AG04450 (cell line): ENCODE measurements at regions not wholly inside any gene's neighbourhood (a gene's known extent, or its start where the extent isn't known, plus 50 kb on each side); places are given as distances from the start of the nearest gene placed in this dataset.

Experiments
- CTCF ChIA-PET: fragments of 300-600, 350-600 bp; formaldehyde crosslinking; extraction: SDS; loops from one replicate; lab custom pipeline; 2022; ENCODE audit warnings: antibody characterized with exemption, inconsistent platforms; lab: Charles Lee
- POLR2A ChIA-PET: fragments of 350-600 bp; formaldehyde crosslinking; extraction: SDS; loops from one replicate; lab custom pipeline; 2021; ENCODE audit warnings: antibody characterized with exemption, inconsistent platforms; lab: Yijun Ruan, JAX
- DNase-seq: peaks from one replicate; pipeline ENCODE4 v3.0.0-alpha.2; 2011; ENCODE audit warnings: low read depth, low spot score
- H3K27ac ChIP-seq: one replicate; pipeline ENCODE4 v1.5.1; 2012; ENCODE audit warnings: low read depth, low read length, control low read depth
- H3K27me3 ChIP-seq: one replicate; pipeline ENCODE4 v1.6.0; 2012; ENCODE audit warnings: low read length; ENCODE audit not compliant: control insufficient read depth, insufficient read depth
- H3K4me3 ChIP-seq: 2 replicates; pipeline ENCODE4 v1.5.1; 2011; ENCODE audit warnings: mild to moderate bottlenecking, low read depth, low read length, control low read depth
- H3K9me3 ChIP-seq: 2 replicates; pipeline ENCODE4 v1.5.1; 2012; ENCODE audit warnings: low read length; ENCODE audit not compliant: control insufficient read depth, insufficient read depth
- TF ChIP-seq, protein P1 (sequence below): IDR thresholded peaks from 2 replicates; pipeline ENCODE4 v1.5.1; 2011; ENCODE audit warnings: low read depth, low read length, control low read depth, inconsistent platforms

DNA sequence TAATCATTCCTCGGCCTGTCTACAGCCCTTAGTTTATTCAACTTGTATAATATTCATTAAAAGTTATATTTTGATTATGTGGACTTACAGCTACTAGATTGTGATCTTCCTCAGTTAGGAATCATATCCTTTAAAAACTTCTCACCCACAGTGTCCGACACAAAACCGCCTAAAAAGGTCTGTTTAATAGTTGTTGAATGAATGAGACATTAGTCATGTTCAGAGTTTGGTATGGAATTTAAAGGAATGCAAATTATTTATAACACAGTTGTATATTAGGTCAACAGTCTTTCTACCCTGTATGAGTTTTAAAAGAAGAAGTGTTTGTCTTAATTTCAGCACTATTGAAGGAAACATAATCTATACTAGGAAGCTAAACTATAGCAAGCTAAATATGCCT is 390.0 kb downstream of the ARL4A start:
- CTCF ChIA-PET = interaction anchor here (2.2 kb wide), 1 partner anchor 391 kb away, joined by 10 read pairs; the partner anchor contains the start of gene ARL4A
- H3K9me3 ChIP-seq = peaks cover 2% of the 10 kb centered on the region; the same call in 1 of the 2 replicates
- H3K4me3 ChIP-seq = no peak overlapping the region
- no peak overlapping the region for H3K27ac ChIP-seq
- no peaks in the 10 kb centered on the region for H3K27me3 ChIP-seq
- DNase-seq = no peak
- POLR2A ChIA-PET = no interaction called here
- TF ChIP-seq, protein P1, sequence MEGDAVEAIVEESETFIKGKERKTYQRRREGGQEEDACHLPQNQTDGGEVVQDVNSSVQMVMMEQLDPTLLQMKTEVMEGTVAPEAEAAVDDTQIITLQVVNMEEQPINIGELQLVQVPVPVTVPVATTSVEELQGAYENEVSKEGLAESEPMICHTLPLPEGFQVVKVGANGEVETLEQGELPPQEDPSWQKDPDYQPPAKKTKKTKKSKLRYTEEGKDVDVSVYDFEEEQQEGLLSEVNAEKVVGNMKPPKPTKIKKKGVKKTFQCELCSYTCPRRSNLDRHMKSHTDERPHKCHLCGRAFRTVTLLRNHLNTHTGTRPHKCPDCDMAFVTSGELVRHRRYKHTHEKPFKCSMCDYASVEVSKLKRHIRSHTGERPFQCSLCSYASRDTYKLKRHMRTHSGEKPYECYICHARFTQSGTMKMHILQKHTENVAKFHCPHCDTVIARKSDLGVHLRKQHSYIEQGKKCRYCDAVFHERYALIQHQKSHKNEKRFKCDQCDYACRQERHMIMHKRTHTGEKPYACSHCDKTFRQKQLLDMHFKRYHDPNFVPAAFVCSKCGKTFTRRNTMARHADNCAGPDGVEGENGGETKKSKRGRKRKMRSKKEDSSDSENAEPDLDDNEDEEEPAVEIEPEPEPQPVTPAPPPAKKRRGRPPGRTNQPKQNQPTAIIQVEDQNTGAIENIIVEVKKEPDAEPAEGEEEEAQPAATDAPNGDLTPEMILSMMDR = no peak

DNA sequence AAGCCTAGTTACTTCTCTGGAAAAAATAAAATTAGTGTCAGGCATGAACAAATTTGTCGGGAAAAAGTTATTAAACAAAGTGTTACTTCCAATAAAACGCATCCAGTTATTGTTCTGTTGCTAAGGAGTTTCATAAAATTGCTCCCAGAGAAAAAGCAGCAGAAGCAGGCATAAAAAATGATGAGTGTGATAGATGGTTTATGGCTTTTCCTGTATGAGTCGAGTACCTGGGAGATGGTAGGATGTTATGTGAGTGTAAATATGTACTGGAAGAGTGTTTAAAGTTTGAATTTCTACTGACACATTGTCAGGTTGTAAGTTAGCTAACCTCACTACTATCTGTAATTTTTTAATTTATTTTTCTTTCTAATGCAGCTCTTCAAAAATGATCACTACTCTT is 390.7 kb downstream of the ARL4A start:
- CTCF ChIA-PET = interaction anchor here (2.2 kb wide), 1 partner anchor 392 kb away, joined by 10 read pairs; the partner anchor contains the start of gene ARL4A
- POLR2A ChIA-PET = no interaction called here
- H3K27me3 ChIP-seq = no peaks in the 10 kb centered on the region
- H3K4me3 ChIP-seq = no peak overlapping the region
- H3K9me3 ChIP-seq = peaks cover 2% of the 10 kb centered on the region; the same call in 1 of the 2 replicates
- TF ChIP-seq, protein P1 = no peak
- DNase-seq = no peak
- H3K27ac ChIP-seq = no peak overlapping the region

DNA sequence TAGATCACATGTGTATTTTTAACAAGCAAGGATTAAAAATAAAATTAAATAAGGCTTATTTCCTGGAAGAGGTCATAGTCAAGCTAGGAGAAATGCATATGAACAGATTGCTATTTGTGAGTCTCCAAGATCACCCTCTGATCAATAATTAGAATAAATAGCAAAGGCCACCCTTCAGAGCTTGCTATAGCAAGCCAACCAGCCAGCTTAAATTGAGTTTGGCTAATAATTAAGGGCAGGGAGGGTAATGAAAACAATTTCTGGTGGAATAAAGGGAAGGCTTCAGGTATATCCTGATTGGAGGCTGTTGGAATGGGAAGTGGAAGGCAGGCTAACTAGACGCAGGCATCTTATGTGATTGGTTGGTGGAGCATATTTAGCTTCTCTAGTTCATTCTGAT is 403.5 kb downstream of the ARL4A start:
- Histone ChIP-seq H3K4me3 (no peak overlapping the region), H3K27me3 (no peaks in the 10 kb centered on the region), H3K27ac (no peak overlapping the region), H3K9me3 (no peaks in the 10 kb centered on the region)
- CTCF ChIA-PET = no interaction called here
- POLR2A ChIA-PET = no interaction called here
- TF ChIP-seq, protein P1 = no peak
- no peak for DNase-seq

GRCh38 chr7:13091974-13092707 is 404.7 kb downstream of the ARL4A start:
- no peak overlapping the region for H3K27ac ChIP-seq
- DNase-seq = no peak
- CTCF ChIA-PET = interaction anchor here (0.6 to 1.2 kb wide), 2 partner anchors 389 to 405 kb away, joined by 3 read pairs; partner anchors contain the start of gene ARL4A
- H3K4me3 ChIP-seq = no peak overlapping the region
- POLR2A ChIA-PET = no interaction called here
- H3K9me3 ChIP-seq = no peaks in the 10 kb centered on the region
- TF ChIP-seq, protein P1 = no peak
- H3K27me3 ChIP-seq = no peaks in the 10 kb centered on the region

DNA sequence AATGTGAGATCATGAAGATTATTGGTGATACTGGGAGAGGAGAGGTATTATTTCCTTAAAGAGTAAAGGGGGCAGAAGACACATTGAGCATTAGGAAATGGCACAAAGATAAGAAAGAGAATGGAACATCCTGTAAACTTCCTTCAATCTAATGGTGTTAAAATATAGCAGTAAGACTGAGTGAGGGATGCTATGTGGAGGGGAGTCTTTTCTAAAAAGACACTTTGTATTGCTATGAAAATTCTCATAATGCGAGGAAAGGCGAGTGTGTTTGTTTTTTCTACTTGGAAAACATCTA is 405.2 kb downstream of the ARL4A start:
- POLR2A ChIA-PET = no interaction called here
- TF ChIP-seq, protein P1 = no peak
- H3K27me3 ChIP-seq = no peaks in the 10 kb centered on the region
- no peak overlapping the region for H3K4me3 ChIP-seq
- H3K27ac ChIP-seq = no peak overlapping the region
- DNase-seq = no peak
- no peaks in the 10 kb centered on the region for H3K9me3 ChIP-seq
- CTCF ChIA-PET = interaction anchor here (0.6 to 2.0 kb wide), 3 partner anchors 25 to 406 kb away, joined by 3 to 6 read pairs (median 3); partner anchors contain the start of gene ARL4A
